ENCODE measurements at regions not wholly inside any gene's neighbourhood (a gene's known extent, or its start where the extent isn't known, plus 50 kb on each side); places are given as distances from the start of the nearest gene placed in this dataset.

GRCh38 chr4:42339935-42340406, 57.3 kb upstream of the SHISA3 start:
- H3K27ac ChIP-seq, result no peak overlapping the region
- no peak for TF ChIP-seq CTCF (conservative IDR thresholded peaks at IDR 0.05)

GRCh38 chr4:42341518-42342026, 55.7 kb upstream of the SHISA3 start:
- TF ChIP-seq CTCF (conservative IDR thresholded peaks at IDR 0.05), result no peak
- H3K27ac ChIP-seq, result no peak overlapping the region

GRCh38 chr4:42342459-42342858, 54.8 kb upstream of the SHISA3 start:
- TF ChIP-seq CTCF (conservative IDR thresholded peaks at IDR 0.05), result no peak

DNA sequence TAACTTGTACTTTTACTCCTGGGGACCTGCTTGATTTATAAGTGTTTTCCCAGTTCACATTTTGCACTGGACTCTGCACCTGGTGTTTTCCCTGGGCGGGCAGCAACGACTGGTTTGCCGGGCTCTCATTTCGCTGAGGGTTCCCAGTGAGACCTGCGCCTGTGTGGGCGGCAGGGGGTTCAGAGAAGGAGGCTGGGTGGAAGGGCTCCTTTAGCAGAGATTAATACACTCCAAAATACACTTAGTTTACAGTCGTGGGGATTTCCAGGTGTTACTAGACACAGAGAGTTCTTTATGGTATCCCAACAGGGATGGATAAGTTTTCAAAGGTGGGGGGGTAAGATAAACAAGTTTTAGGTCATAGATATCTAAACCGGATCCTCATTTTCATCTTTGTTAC, 53.0 kb upstream of the SHISA3 start:
- TF ChIP-seq CTCF (conservative IDR thresholded peaks at IDR 0.05), result no peak
- no peak overlapping the region for H3K27ac ChIP-seq

More at GRCh38 chr4:42342459-42342858, 54.8 kb upstream of the SHISA3 start:
- no peak overlapping the region for H3K27ac ChIP-seq

DNA sequence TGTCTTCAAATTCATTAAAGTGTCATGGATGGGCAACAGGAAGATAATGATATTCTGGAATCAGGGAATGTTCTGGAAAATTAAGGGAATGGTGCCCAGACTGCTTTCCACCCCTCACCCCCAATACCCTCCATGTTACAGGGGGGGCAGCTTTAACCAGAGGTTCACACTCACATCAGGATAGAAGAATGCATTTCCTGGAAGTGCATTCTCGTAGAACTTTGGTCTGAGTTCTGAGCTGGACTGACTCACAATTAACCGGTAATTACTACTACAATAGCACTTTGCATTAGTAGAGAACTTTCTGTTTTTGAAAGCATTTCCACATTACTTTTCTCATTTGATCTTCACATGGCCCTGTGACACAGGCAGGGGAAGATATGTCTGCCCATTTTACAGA, 52.5 kb upstream of the SHISA3 start:
- H3K27ac ChIP-seq, result no peak overlapping the region
- TF ChIP-seq CTCF (conservative IDR thresholded peaks at IDR 0.05), result no peak

DNA sequence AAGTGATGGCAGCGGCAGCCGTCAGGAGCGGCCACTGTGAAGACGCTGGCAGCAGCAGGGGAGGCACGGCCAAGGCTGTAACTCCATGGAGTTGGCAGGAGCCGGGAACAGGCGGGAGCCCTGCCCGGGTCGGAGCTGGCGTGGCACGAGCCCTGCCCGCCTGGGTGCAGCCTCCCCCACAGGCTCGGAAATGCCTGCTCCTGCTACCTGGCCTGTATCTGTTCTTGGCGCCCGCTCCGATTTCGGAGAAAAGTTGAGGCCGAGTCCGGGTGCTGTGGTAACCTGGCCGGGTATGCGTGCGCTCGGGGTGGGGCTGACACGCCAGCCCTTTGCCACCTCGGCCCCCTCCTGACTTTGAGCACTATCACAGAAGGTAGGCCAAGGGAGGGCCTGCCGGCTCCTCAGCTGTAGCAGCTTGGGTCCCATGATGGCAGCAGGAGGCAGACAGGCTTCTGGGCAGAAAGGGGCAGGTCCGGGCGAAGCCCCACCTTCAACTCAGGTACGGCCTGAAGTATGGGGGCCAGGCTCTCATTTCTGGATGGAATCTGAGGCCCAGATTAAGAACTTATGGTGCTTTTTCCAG, 51.2 kb upstream of the SHISA3 start:
- H3K27ac ChIP-seq, result no peak overlapping the region
- no peak for TF ChIP-seq CTCF (conservative IDR thresholded peaks at IDR 0.05)

- TF ChIP-seq CTCF (conservative IDR thresholded peaks at IDR 0.05), result no peak
- H3K27ac ChIP-seq, result no peak overlapping the region
Measured at GRCh38 chr4:42347076-42347475, 50.2 kb upstream of the SHISA3 start.
